HCT116 (cell line): ENCODE measurements at regions not wholly inside any gene's neighbourhood (a gene's known extent, or its start where the extent isn't known, plus 50 kb on each side); places are given as distances from the start of the nearest gene placed in this dataset.

Experiments
- ATAC-seq: fragments of 200-7000 bp; cut with Tn5 transposase; 2 replicates; pipeline ENCODE4 v1.9.1; 2020; ENCODE audit warnings: mild to moderate bottlenecking, moderate library complexity
- BruUV-seq: library from RNA; stranded (reverse); fragments of 400-500 nt; replicated peaks from 2 replicates; lab custom pipeline; 2021; lab: Mats Ljungman, UMichigan
- CTCF ChIA-PET: fragments of 300-600 bp; sonication (Branson Sonifier 250); formaldehyde crosslinking; loops from one replicate; lab custom pipeline; 2021; ENCODE audit warnings: antibody characterized with exemption; lab: Charles Lee
- POLR2A ChIA-PET: fragments of 300-600, 350-600 bp; sonication (Branson Sonifier 250); formaldehyde crosslinking; loops from one replicate; lab custom pipeline; 2021; ENCODE audit warnings: antibody characterized with exemption; lab: Charles Lee
- RAD21 ChIA-PET, 2 experiments: fragments of 300-600 bp; sonication (Branson Sonifier 250); formaldehyde crosslinking; loops; one replicate each; lab custom pipeline; 2023; ENCODE audit warnings: low total read pairs in 2 of 2; ENCODE audit not compliant: uncharacterized antibody in 2 of 2, unreplicated experiment in 2 of 2, low non-redundant PET in 1 of 2; lab: Charles Lee
- DNase-seq: peaks from one replicate; pipeline ENCODE4 v3.0.0-alpha.2; 2010; ENCODE audit warnings: low read depth, low spot score
- H2AFZ ChIP-seq: fragments of 200-600 bp; shearing (Covaris generic), sonication (generic); 2 replicates; pipeline ENCODE4 v1.6.1; 2017; ENCODE audit warnings: low read depth, mixed run types, mixed read lengths, antibody characterized with exemption, low read length; ENCODE audit not compliant: poor library complexity, severe bottlenecking
- H3K27ac ChIP-seq: 2 replicates; pipeline ENCODE4 v1.5.1; 2012; ENCODE audit warnings: low read depth, low read length
- H3K27me3 ChIP-seq: fragments of 200-600 bp; sonication (generic); 2 replicates; pipeline ENCODE4 v1.6.1; 2016; ENCODE audit warnings: mixed run types, low read length, mixed read lengths; ENCODE audit not compliant: insufficient read depth
- H3K36me3 ChIP-seq, 2 experiments: fragments of 200-500 bp in 1 of 2; fragments of 200-600 bp in 1 of 2; sonication (Bioruptor generic) in 1 of 2; sonication (generic) in 1 of 2; 2 replicates each; pipeline versions ENCODE4 v1.5.1 to v1.6.1; 2014 to 2016; ENCODE audit warnings: low read length in 2 of 2, inconsistent platforms in 1 of 2, mixed read lengths in 1 of 2, mixed run types in 1 of 2; ENCODE audit not compliant: insufficient read depth in 2 of 2, control insufficient read depth in 1 of 2
- H3K4me1 ChIP-seq, 2 experiments: fragments of 200-600 bp in 1 of 2; sonication (generic) in 1 of 2; 2 replicates each; pipeline versions ENCODE4 v1.5.1 to v1.6.1; 2012 to 2017; ENCODE audit warnings: low read length in 2 of 2, inconsistent platforms in 1 of 2, mild to moderate bottlenecking in 1 of 2, mixed read lengths in 1 of 2, mixed run types in 1 of 2, moderate library complexity in 1 of 2; ENCODE audit not compliant: insufficient read depth in 2 of 2, control insufficient read depth in 1 of 2
- H3K4me2 ChIP-seq: fragments of 200-600 bp; sonication (generic); 2 replicates; pipeline ENCODE4 v1.6.1; 2017; ENCODE audit warnings: mixed run types, low read length, mixed read lengths
- H3K4me3 ChIP-seq, 2 experiments: fragments of 200-600 bp in 1 of 2; sonication (generic) in 1 of 2; replicated peaks in 1 of 2; 2 replicates each; pipeline ENCODE4 v1.5.1; 2011 to 2016; ENCODE audit warnings: low read length in 2 of 2, control low read depth in 1 of 2, low read depth in 1 of 2, mild to moderate bottlenecking in 1 of 2, mixed read lengths in 1 of 2, mixed run types in 1 of 2
- H3K79me2 ChIP-seq: fragments of 200-600 bp; sonication (generic); 2 replicates; pipeline ENCODE4 v1.6.1; 2017; ENCODE audit warnings: mild to moderate bottlenecking, mixed run types, low read length, moderate library complexity, mixed read lengths; ENCODE audit not compliant: insufficient read depth
- H3K9ac ChIP-seq: fragments of 200-600 bp; sonication (generic); 2 replicates; pipeline ENCODE4 v1.6.1; 2016; ENCODE audit warnings: low read length, mixed read lengths
- H3K9me2 ChIP-seq: fragments of 200-600 bp; sonication (generic), shearing (Covaris generic); 2 replicates; pipeline ENCODE4 v1.6.1; 2017; ENCODE audit warnings: mixed run types, mild to moderate bottlenecking, moderate library complexity; ENCODE audit not compliant: insufficient read depth
- H3K9me3 ChIP-seq, 2 experiments: fragments of 200-500 bp in 1 of 2; fragments of 200-600 bp in 1 of 2; sonication (Bioruptor generic) in 1 of 2; sonication (generic) in 1 of 2; 2 replicates each; pipeline ENCODE4 v1.6.1; 2014 to 2017; ENCODE audit warnings: low read length in 2 of 2, mixed read lengths in 2 of 2, inconsistent platforms in 1 of 2, low read depth in 1 of 2, mild to moderate bottlenecking in 1 of 2, mixed run types in 1 of 2, moderate library complexity in 1 of 2; ENCODE audit not compliant: control insufficient read depth in 1 of 2, insufficient read depth in 1 of 2
- H4K20me1 ChIP-seq: fragments of 200-600 bp; sonication (generic), shearing (Covaris generic); 2 replicates; pipeline ENCODE4 v1.6.1; 2017; ENCODE audit warnings: mixed run types, mild to moderate bottlenecking, moderate library complexity; ENCODE audit not compliant: insufficient read depth
- ATF3 ChIP-seq: IDR thresholded peaks from 2 replicates; pipeline ENCODE4 v1.6.1; 2012
- CBX3 ChIP-seq: IDR thresholded peaks from 2 replicates; pipeline ENCODE4 v1.6.1; 2012; ENCODE audit warnings: low read depth
- CEBPB ChIP-seq: IDR thresholded peaks from 2 replicates; pipeline ENCODE4 v1.6.1; 2012; ENCODE audit warnings: low read depth
- CTCF ChIP-seq, 3 experiments: fragments of 200-600 bp in 1 of 3; sonication (generic) in 1 of 3; IDR thresholded peaks in 2 of 3; conservative IDR thresholded peaks in 1 of 3; 2 replicates each; pipeline ENCODE4 v1.5.1; 2012 to 2017; ENCODE audit warnings: low read depth in 2 of 3, low read length in 2 of 3, antibody characterized with exemption in 1 of 3, borderline replicate concordance in 1 of 3, control low read depth in 1 of 3, mild to moderate bottlenecking in 1 of 3, mixed read lengths in 1 of 3, mixed run types in 1 of 3, moderate library complexity in 1 of 3; ENCODE audit not compliant: insufficient read depth in 1 of 3
- EGR1 ChIP-seq: IDR thresholded peaks from 2 replicates; pipeline ENCODE4 v1.6.1; 2012; ENCODE audit warnings: low read depth
- EZH2phosphoT487 ChIP-seq: fragments of 200-600 bp; IDR thresholded peaks from 2 replicates; pipeline ENCODE4 v1.6.1; 2018; ENCODE audit warnings: antibody characterized with exemption, borderline replicate concordance
- FOSL1 ChIP-seq: IDR thresholded peaks from 2 replicates; pipeline ENCODE4 v1.6.1; 2012; ENCODE audit warnings: low read depth
- JUND ChIP-seq: IDR thresholded peaks from 2 replicates; pipeline ENCODE4 v1.6.1; 2012
- MAX ChIP-seq: IDR thresholded peaks from 2 replicates; pipeline ENCODE4 v1.6.1; 2012
- POLR2AphosphoS5 ChIP-seq: IDR thresholded peaks from 2 replicates; pipeline ENCODE4 v1.6.1; 2011; ENCODE audit warnings: mild to moderate bottlenecking, low read depth, low read length, moderate library complexity
- RAD21 ChIP-seq: IDR thresholded peaks from 2 replicates; pipeline ENCODE4 v1.6.1; 2012; ENCODE audit warnings: low read depth, mild to moderate bottlenecking
- SIN3A ChIP-seq: IDR thresholded peaks from 2 replicates; pipeline ENCODE4 v1.6.1; 2012; ENCODE audit warnings: low read depth
- SP1 ChIP-seq: IDR thresholded peaks from 2 replicates; pipeline ENCODE4 v1.6.1; 2012; ENCODE audit warnings: low read depth
- SRF ChIP-seq: IDR thresholded peaks from 2 replicates; pipeline ENCODE4 v1.6.1; 2012; ENCODE audit warnings: low read depth
- TCF7L2 ChIP-seq: IDR thresholded peaks from 2 replicates; pipeline ENCODE4 v1.7.0; 2011; ENCODE audit warnings: borderline replicate concordance, inconsistent platforms; ENCODE audit not compliant: insufficient read depth, insufficient read length; ENCODE audit errors: extremely low read depth
- YY1 ChIP-seq: IDR thresholded peaks from 2 replicates; pipeline ENCODE4 v1.6.1; 2011; ENCODE audit warnings: low read length, low read depth, moderate library complexity, mild to moderate bottlenecking; ENCODE audit not compliant: insufficient replicate concordance; ENCODE audit errors: extremely low read depth
- ZBTB33 ChIP-seq: IDR thresholded peaks from 2 replicates; pipeline ENCODE4 v1.6.1; 2011; ENCODE audit warnings: mild to moderate bottlenecking, low read length, moderate library complexity; ENCODE audit not compliant: insufficient replicate concordance; ENCODE audit errors: extremely low read depth
- ZFX ChIP-seq: fragments of 450-650 bp; IDR thresholded peaks from 2 replicates; pipeline ENCODE4 v1.6.1; 2017
- ZNF274 ChIP-seq: fragments of 200-500 bp; sonication (Bioruptor generic); IDR thresholded peaks from 2 replicates; pipeline ENCODE4 v1.6.1; 2014; ENCODE audit warnings: mild to moderate bottlenecking, low read depth, low read length, inconsistent platforms
- intact Hi-C: fragments of 100-400 bp; cut with micrococcal nuclease; formaldehyde crosslinking; loops from 2 replicates; pipeline ENCODE4 v1.10.0; 2022

- TF ChIP-seq YY1 = no peak
- no peak for TF ChIP-seq ZBTB33
- no peak for TF ChIP-seq MAX
- TF ChIP-seq POLR2AphosphoS5 = no peak
- TF ChIP-seq CBX3 = no peak
- no peak for TF ChIP-seq SP1
- no peak for TF ChIP-seq SIN3A
- TF ChIP-seq TCF7L2 = no peak
- TF ChIP-seq CTCF (IDR thresholded peaks at IDR 0.05 in 2 of 3, conservative IDR thresholded peaks at IDR 0.05 in 1 of 3; ENCODE audit: borderline replicate concordance in 1 of 3, insufficient read depth in 1 of 3, low read depth in 2 of 3, low read length in 2 of 3) = no peak
- TF ChIP-seq SRF = no peak
- TF ChIP-seq ATF3 = no peak
- TF ChIP-seq CEBPB = no peak
- no peak for TF ChIP-seq JUND
- TF ChIP-seq ZNF274 = no peak
- TF ChIP-seq FOSL1 = no peak
- TF ChIP-seq RAD21 = no peak
- no peak for TF ChIP-seq ZFX
- TF ChIP-seq EZH2phosphoT487 = no peak
- no peak for TF ChIP-seq EGR1
- Histone ChIP-seq H3K9ac (no peak overlapping the region), H3K9me2 (no peaks in the 10 kb centered on the region), H3K79me2 (no peaks in the 10 kb centered on the region), H3K4me1 (no peaks in the 10 kb centered on the region), H3K27ac (no peak overlapping the region), H3K36me3 (no peaks in the 10 kb centered on the region; a peak in 1 of 4 replicates), H3K4me3 (no peak overlapping the region), H3K4me2 (no peak overlapping the region), H2AFZ (no peak overlapping the region), H3K9me3 (no peaks in the 10 kb centered on the region), H3K27me3 (peaks cover 4% of the 10 kb centered on the region; the same call in 1 of the 2 replicates), H4K20me1 (no peaks in the 10 kb centered on the region)
- ATAC-seq (no peak), DNase-seq (no peak)
- intact Hi-C loops = no loop called here
- CTCF ChIA-PET = no interaction called here
- no TSS peak for BruUV-seq
- RAD21 ChIA-PET = no interaction called here
- POLR2A ChIA-PET = no interaction called here
These were observed 300.0 kb upstream of the CTNNB1 start for GRCh38 chr3:40899286-40899712.
